Muscle layer of colon (tissue), 2 donors: ENCODE measurements at regions not wholly inside any gene's neighbourhood (a gene's known extent, or its start where the extent isn't known, plus 50 kb on each side); places are given as distances from the start of the nearest gene placed in this dataset.
"Not testable (repeated sequence)": the region's sequence is repeated elsewhere in the genome, so short reads cannot be mapped to it uniquely, and the experiment has no call there.

Experiments
- H3K27ac ChIP-seq: one replicate; pipeline ENCODE4 v1.7.0; 2013; ENCODE audit warnings: low read depth, mild to moderate bottlenecking, low read length, moderate library complexity
- H3K27me3 ChIP-seq, 2 donors: one replicate each; pipeline ENCODE4 v1.7.0; 2013; ENCODE audit warnings: low read length in 2 of 2, mild to moderate bottlenecking in 2 of 2; ENCODE audit not compliant: insufficient read depth in 2 of 2, control insufficient read depth in 1 of 2
- H3K36me3 ChIP-seq: one replicate; pipeline ENCODE4 v1.7.0; 2013; ENCODE audit warnings: mild to moderate bottlenecking, low read length; ENCODE audit not compliant: insufficient read depth
- H3K4me1 ChIP-seq: one replicate; pipeline ENCODE4 v1.7.0; 2013; ENCODE audit warnings: mild to moderate bottlenecking, low read length; ENCODE audit not compliant: insufficient read depth
- H3K4me3 ChIP-seq, 2 donors: one replicate each; pipeline ENCODE4 v1.7.0; 2013; ENCODE audit warnings: low read length in 2 of 2, low read depth in 1 of 2, mild to moderate bottlenecking in 1 of 2, moderate library complexity in 1 of 2
- H3K9ac ChIP-seq: one replicate; pipeline ENCODE4 v1.7.0; 2013; ENCODE audit warnings: low read length
- H3K9me3 ChIP-seq: one replicate; pipeline ENCODE4 v1.7.0; 2013; ENCODE audit warnings: mild to moderate bottlenecking, low read length
- donor health status: abdominal sarcoma.
- donor health status: Adenocarcinoma of cecum.

GRCh38 chr6:26233649-26234420, 131.2 kb upstream of the BTN3A2 start:
- peak overlapping the region; percentile 62 for H3K27ac ChIP-seq
- peaks cover 9 to 30% of the 10 kb centered on the region in 2 donors for H3K27me3 ChIP-seq
- H3K36me3 ChIP-seq, result no peaks in the 10 kb centered on the region
- peak overlapping the region; percentile 43 to 56 for H3K4me3 ChIP-seq
- H3K9me3 ChIP-seq, result no peaks in the 10 kb centered on the region
- H3K4me1 ChIP-seq, result peaks cover 8% of the 10 kb centered on the region
- peak overlapping the region; percentile 72 for H3K9ac ChIP-seq

GRCh38 chr6:26234421-26235301, 130.3 kb upstream of the BTN3A2 start:
- H3K27me3 ChIP-seq, result peaks cover 9 to 30% of the 10 kb centered on the region in 2 donors
- H3K4me1 ChIP-seq, result peaks cover 8% of the 10 kb centered on the region
- H3K4me3 ChIP-seq, result peak overlapping the region; percentile 43 to 56
- no peaks in the 10 kb centered on the region for H3K9me3 ChIP-seq
- H3K27ac ChIP-seq, result peak overlapping the region; percentile 62
- H3K9ac ChIP-seq, result peak overlapping the region; percentile 72
- no peaks in the 10 kb centered on the region for H3K36me3 ChIP-seq

- Histone ChIP-seq H3K27me3 (peaks cover 13 to 35% of the 10 kb centered on the region in 2 donors), H3K9ac (peak overlapping the region; percentile 55), H3K27ac (peak overlapping the region; percentile 62), H3K36me3 (no peaks in the 10 kb centered on the region), H3K4me1 (peaks cover 8% of the 10 kb centered on the region), H3K9me3 (no peaks in the 10 kb centered on the region), H3K4me3 (peak overlapping the region; percentile 43 to 56)
These were observed 129.7 kb upstream of the BTN3A2 start for GRCh38 chr6:26235302-26235670.

- H3K27me3 ChIP-seq, result peaks cover 13 to 24% of the 10 kb centered on the region in 2 donors
- not testable (repeated sequence) for H3K4me3 ChIP-seq, H3K27ac ChIP-seq, H3K9me3 ChIP-seq, H3K36me3 ChIP-seq, H3K4me1 ChIP-seq, H3K9ac ChIP-seq
These were observed 125.6 kb upstream of the BTN3A2 start for GRCh38 chr6:26239415-26239814.

GRCh38 chr6:26240157-26241032, 124.6 kb upstream of the BTN3A2 start:
- Histone ChIP-seq H3K27me3 (peaks cover 9 to 14% of the 10 kb centered on the region in 2 donors), H3K4me1 (peaks cover 2% of the 10 kb centered on the region), H3K36me3 (no peaks in the 10 kb centered on the region), H3K9ac (peak overlapping the region; percentile 54), H3K9me3 (no peaks in the 10 kb centered on the region), H3K4me3 (peak overlapping the region; percentile 35 to 67), H3K27ac (peak overlapping the region; percentile 27)

- Histone ChIP-seq H3K36me3 (no peaks in the 10 kb centered on the region), H3K4me1 (no peaks in the 10 kb centered on the region), H3K4me3 (peak overlapping the region; percentile 35 to 67), H3K27ac (peak overlapping the region; percentile 27), H3K9ac (peak overlapping the region; percentile 54), H3K27me3 (peaks cover 9 to 14% of the 10 kb centered on the region in 2 donors), H3K9me3 (no peaks in the 10 kb centered on the region)
These were observed 123.7 kb upstream of the BTN3A2 start for GRCh38 chr6:26241033-26241895.

GRCh38 chr6:26243132-26243531, 121.9 kb upstream of the BTN3A2 start:
- no peaks in the 10 kb centered on the region for H3K9me3 ChIP-seq
- no peak overlapping the region for H3K27ac ChIP-seq
- H3K4me1 ChIP-seq, result no peaks in the 10 kb centered on the region
- no peak overlapping the region for H3K9ac ChIP-seq
- no peaks in the 10 kb centered on the region for H3K36me3 ChIP-seq
- H3K4me3 ChIP-seq, result no peak overlapping the region
- peaks cover 9 to 14% of the 10 kb centered on the region in 2 donors for H3K27me3 ChIP-seq

GRCh38 chr6:26243752-26244151, 121.2 kb upstream of the BTN3A2 start:
- Histone ChIP-seq H3K36me3 (no peaks in the 10 kb centered on the region), H3K9ac (no peak overlapping the region), H3K4me3 (no peak overlapping the region), H3K27ac (no peak overlapping the region), H3K9me3 (no peaks in the 10 kb centered on the region), H3K4me1 (no peaks in the 10 kb centered on the region), H3K27me3 (peaks cover 9 to 16% of the 10 kb centered on the region in 2 donors)

- H3K9me3 ChIP-seq, result peaks cover 8% of the 10 kb centered on the region
- H3K27ac ChIP-seq, result no peak overlapping the region
- H3K27me3 ChIP-seq, result peaks cover 24 to 32% of the 10 kb centered on the region in 2 donors
These were observed 118.9 kb upstream of the BTN3A2 start for GRCh38 chr6:26246058-26246457.

GRCh38 chr6:26246553-26246952, 118.4 kb upstream of the BTN3A2 start:
- no peak overlapping the region for H3K9ac ChIP-seq
- H3K27ac ChIP-seq, result no peak overlapping the region
- peaks cover 8% of the 10 kb centered on the region for H3K9me3 ChIP-seq
- peaks cover 29 to 32% of the 10 kb centered on the region in 2 donors for H3K27me3 ChIP-seq
- no peak overlapping the region for H3K4me3 ChIP-seq
- peaks cover 10% of the 10 kb centered on the region for H3K4me1 ChIP-seq
- no peaks in the 10 kb centered on the region for H3K36me3 ChIP-seq

More at GRCh38 chr6:26246058-26246457, 118.9 kb upstream of the BTN3A2 start:
- no peak overlapping the region for H3K4me3 ChIP-seq
- H3K36me3 ChIP-seq, result no peaks in the 10 kb centered on the region
- peaks cover 10% of the 10 kb centered on the region for H3K4me1 ChIP-seq
- no peak overlapping the region for H3K9ac ChIP-seq
